Thoracic aorta (tissue), 2 donors: ENCODE measurements at regions not wholly inside any gene's neighbourhood (a gene's known extent, or its start where the extent isn't known, plus 50 kb on each side); places are given as distances from the start of the nearest gene placed in this dataset.
"Not testable (repeated sequence)": the region's sequence is repeated elsewhere in the genome, so short reads cannot be mapped to it uniquely, and the experiment has no call there.

Experiments used
- ATAC-seq: fragments of 150-250 bp; one replicate; pipeline ENCODE4 v1.8.0; 2017; ENCODE audit warnings: low read depth; ENCODE audit not compliant: insufficient number of reproducible peaks, low FRiP score
- DNase-seq: peaks from one replicate; pipeline ENCODE4 v3.0.0-alpha.2; 2020; ENCODE audit warnings: low spot score
- H3K27ac ChIP-seq, 2 donors: fragments of 200-600 bp; sonication (generic); 1 replicate in 1 of 2; 2 replicates in 1 of 2; pipeline ENCODE4 v1.5.1; 2016; ENCODE audit warnings: mild to moderate bottlenecking in 2 of 2, moderate library complexity in 2 of 2
- H3K27me3 ChIP-seq: fragments of 200-600 bp; sonication (generic); replicated peaks from 2 replicates; pipeline ENCODE4 v1.6.0; 2016; ENCODE audit warnings: mild to moderate bottlenecking; ENCODE audit not compliant: insufficient read depth
- H3K36me3 ChIP-seq: fragments of 200-600 bp; sonication (generic); one replicate; pipeline ENCODE4 v1.5.1; 2016
- H3K4me1 ChIP-seq, 2 donors: fragments of 200-600 bp; sonication (generic); 1 replicate in 1 of 2; 2 replicates in 1 of 2; pipeline versions ENCODE4 v1.5.1 to v1.6.0; 2016; ENCODE audit warnings: low read depth in 2 of 2, mild to moderate bottlenecking in 1 of 2; ENCODE audit not compliant: control insufficient read depth in 1 of 2
- H3K4me3 ChIP-seq: fragments of 200-600 bp; sonication (generic); 2 replicates; pipeline ENCODE4 v1.5.1; 2016; ENCODE audit warnings: mild to moderate bottlenecking
- H3K9me3 ChIP-seq: fragments of 200-600 bp; sonication (generic); 2 replicates; pipeline ENCODE4 v1.5.1; 2016
- TF ChIP-seq, protein P1 (sequence below): fragments of 200-600 bp; sonication (generic); IDR thresholded peaks from one replicate; pipeline ENCODE4 v1.5.1; 2019; ENCODE audit warnings: antibody characterized with exemption

DNA sequence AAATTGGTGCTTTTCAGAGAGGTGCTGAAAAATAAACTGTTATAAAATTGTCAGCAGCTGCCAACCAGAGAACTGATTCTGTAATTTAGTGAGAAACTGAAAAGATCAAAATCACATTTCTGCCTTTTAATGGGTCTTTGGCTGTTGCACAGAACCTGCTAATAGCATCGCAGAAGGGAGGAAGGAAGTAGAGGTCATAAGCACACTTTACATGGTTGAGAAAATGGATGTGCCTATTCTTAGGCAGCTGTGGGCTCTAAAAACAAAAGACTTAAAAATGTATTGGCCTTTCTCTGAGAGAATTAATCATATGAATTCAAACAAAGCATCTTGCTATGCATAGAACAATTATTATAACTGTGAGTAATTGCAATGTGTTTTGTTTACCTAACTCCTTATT, 1186.9 kb downstream of the DSC3 start:
- no peaks in the 10 kb centered on the region for H3K36me3 ChIP-seq
- no peak overlapping the region for H3K27ac ChIP-seq
- TF ChIP-seq, protein P1, sequence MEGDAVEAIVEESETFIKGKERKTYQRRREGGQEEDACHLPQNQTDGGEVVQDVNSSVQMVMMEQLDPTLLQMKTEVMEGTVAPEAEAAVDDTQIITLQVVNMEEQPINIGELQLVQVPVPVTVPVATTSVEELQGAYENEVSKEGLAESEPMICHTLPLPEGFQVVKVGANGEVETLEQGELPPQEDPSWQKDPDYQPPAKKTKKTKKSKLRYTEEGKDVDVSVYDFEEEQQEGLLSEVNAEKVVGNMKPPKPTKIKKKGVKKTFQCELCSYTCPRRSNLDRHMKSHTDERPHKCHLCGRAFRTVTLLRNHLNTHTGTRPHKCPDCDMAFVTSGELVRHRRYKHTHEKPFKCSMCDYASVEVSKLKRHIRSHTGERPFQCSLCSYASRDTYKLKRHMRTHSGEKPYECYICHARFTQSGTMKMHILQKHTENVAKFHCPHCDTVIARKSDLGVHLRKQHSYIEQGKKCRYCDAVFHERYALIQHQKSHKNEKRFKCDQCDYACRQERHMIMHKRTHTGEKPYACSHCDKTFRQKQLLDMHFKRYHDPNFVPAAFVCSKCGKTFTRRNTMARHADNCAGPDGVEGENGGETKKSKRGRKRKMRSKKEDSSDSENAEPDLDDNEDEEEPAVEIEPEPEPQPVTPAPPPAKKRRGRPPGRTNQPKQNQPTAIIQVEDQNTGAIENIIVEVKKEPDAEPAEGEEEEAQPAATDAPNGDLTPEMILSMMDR: no peak
- no peaks in the 10 kb centered on the region for H3K4me1 ChIP-seq
- DNase-seq: no peak
- no peaks in the 10 kb centered on the region for H3K9me3 ChIP-seq
- H3K27me3 ChIP-seq: no peaks in the 10 kb centered on the region
- no peak overlapping the region for H3K4me3 ChIP-seq
- no peak for ATAC-seq

DNA sequence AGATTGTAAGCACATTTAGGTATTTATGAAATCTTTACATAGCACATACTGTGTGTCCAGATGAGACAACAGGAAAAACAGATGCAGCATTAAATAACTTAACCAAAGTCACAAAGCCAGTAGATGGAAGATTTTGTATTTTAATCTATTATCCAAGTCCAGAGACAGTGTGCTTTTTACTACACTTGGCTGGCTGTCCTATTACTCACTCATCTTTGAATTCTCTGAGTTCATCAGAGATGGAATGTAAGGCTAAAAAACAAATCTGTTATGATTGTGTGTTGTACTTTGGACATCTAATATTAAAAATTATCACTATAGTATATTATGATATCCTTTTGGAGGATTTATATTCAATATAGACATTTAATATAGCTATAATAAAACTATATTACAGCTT, 1189.4 kb downstream of the DSC3 start:
- DNase-seq (no peak), ATAC-seq (no peak)
- Histone ChIP-seq H3K4me1 (no peaks in the 10 kb centered on the region), H3K9me3 (no peaks in the 10 kb centered on the region), H3K36me3 (no peaks in the 10 kb centered on the region), H3K27ac (no peak overlapping the region), H3K4me3 (no peak overlapping the region), H3K27me3 (no peaks in the 10 kb centered on the region)
- TF ChIP-seq, protein P1: no peak

GRCh38 chr18:29849144-29849543, 1193.4 kb downstream of the DSC3 start:
- Histone ChIP-seq H3K27me3 (no peaks in the 10 kb centered on the region), H3K27ac (no peak overlapping the region), H3K4me1 (no peaks in the 10 kb centered on the region), H3K36me3 (no peaks in the 10 kb centered on the region), H3K4me3 (no peak overlapping the region), H3K9me3 (no peaks in the 10 kb centered on the region)
- ATAC-seq: no peak
- DNase-seq: no peak
- TF ChIP-seq, protein P1: no peak

DNA sequence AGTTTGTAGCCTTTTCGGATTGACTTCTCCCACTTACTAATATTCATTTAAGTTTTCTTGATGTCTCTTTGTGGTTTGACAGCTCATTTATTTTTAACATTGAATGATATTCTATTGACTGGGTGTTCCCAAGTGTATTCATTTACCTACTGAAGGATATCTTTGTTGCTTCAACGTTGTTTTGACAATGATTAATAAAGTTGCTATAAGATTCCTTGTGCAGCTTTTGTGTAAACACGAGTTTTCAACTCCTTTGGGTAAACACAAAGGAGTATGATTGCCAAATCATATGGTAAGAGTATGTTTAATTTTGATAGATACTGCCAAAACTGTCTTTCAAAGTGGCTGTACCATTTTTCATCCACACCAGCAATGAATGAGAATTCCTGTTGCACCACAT, 1200.9 kb downstream of the DSC3 start:
- ATAC-seq (no peak), DNase-seq (no peak)
- no peaks in the 10 kb centered on the region for H3K27me3 ChIP-seq
- no peaks in the 10 kb centered on the region for H3K36me3 ChIP-seq
- no peak overlapping the region for H3K27ac ChIP-seq
- TF ChIP-seq, protein P1: no peak
- H3K4me3 ChIP-seq: no peak overlapping the region
- no peaks in the 10 kb centered on the region for H3K4me1 ChIP-seq
- no peaks in the 10 kb centered on the region for H3K9me3 ChIP-seq

- TF ChIP-seq, protein P1: no peak
- DNase-seq (no peak), ATAC-seq (no peak)
- no peak overlapping the region for H3K27ac ChIP-seq
- no peaks in the 10 kb centered on the region for H3K4me1 ChIP-seq
- H3K27me3 ChIP-seq: no peaks in the 10 kb centered on the region
- no peaks in the 10 kb centered on the region for H3K9me3 ChIP-seq
- H3K4me3 ChIP-seq: no peak overlapping the region
- H3K36me3 ChIP-seq: no peaks in the 10 kb centered on the region
These were observed 1202.5 kb downstream of the DSC3 start for GRCh38 chr18:29840089-29840488.

- not testable (repeated sequence) for ATAC-seq, H3K9me3 ChIP-seq, H3K4me1 ChIP-seq
These were observed 1203.6 kb downstream of the DSC3 start for GRCh38 chr18:29838961-29839360.

More at GRCh38 chr18:29838961-29839360, 1203.6 kb downstream of the DSC3 start:
- not testable (repeated sequence) for H3K4me3 ChIP-seq, H3K27ac ChIP-seq, DNase-seq, H3K36me3 ChIP-seq, H3K27me3 ChIP-seq
